ENCODE measurements at regions not wholly inside any gene's neighbourhood (a gene's known extent, or its start where the extent isn't known, plus 50 kb on each side); places are given as distances from the start of the nearest gene placed in this dataset.
"Not testable (repeated sequence)": the region's sequence is repeated elsewhere in the genome, so short reads cannot be mapped to it uniquely, and the experiment has no call there.

DNA sequence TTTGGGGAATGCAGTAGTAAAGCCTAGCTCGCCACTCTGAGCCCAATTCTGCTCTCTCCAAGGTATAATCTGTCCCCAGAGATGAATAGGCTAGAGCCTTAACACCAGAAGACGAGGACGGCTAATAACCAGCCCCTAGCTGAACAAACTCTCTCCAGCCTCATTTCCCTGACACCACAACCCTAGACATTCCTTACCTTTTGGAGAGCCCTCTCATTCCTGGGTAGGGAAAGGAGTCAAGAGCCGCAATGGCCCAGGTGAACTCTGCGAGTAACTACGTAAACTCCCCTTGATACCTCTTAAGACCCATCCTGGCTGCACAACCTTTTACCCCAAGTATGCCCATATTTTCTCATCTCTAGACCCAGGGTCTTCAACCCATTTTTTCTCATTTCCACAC is 722.9 kb downstream of the BCL11A start:
- intact Hi-C loops (cut with DNase I) = no loop called here
- no peak for DNase-seq (ENCODE audit: low spot score)
- no peak for ATAC-seq

GRCh38 chr2:59827677-59828076 is 725.8 kb downstream of the BCL11A start:
- DNase-seq (ENCODE audit: low spot score) (no peak), ATAC-seq (no peak)
- intact Hi-C loops (cut with DNase I) = no loop called here

GRCh38 chr2:59826177-59826576 is 727.3 kb downstream of the BCL11A start:
- no peak for ATAC-seq
- intact Hi-C loops (cut with DNase I) = no loop called here

GRCh38 chr2:59824314-59824713 is 729.1 kb downstream of the BCL11A start:
- DNase-seq (ENCODE audit: low spot score) (no peak), ATAC-seq (no peak)
- intact Hi-C loops (cut with DNase I) = no loop called here

More at GRCh38 chr2:59826177-59826576, 727.3 kb downstream of the BCL11A start:
- DNase-seq (ENCODE audit: low spot score) = no peak

- intact Hi-C loops (cut with DNase I) = no loop called here
- DNase-seq (ENCODE audit: low spot score) = no peak
- ATAC-seq = no peak
These were observed 737.4 kb downstream of the BCL11A start for GRCh38 chr2:59816075-59816474.

DNA sequence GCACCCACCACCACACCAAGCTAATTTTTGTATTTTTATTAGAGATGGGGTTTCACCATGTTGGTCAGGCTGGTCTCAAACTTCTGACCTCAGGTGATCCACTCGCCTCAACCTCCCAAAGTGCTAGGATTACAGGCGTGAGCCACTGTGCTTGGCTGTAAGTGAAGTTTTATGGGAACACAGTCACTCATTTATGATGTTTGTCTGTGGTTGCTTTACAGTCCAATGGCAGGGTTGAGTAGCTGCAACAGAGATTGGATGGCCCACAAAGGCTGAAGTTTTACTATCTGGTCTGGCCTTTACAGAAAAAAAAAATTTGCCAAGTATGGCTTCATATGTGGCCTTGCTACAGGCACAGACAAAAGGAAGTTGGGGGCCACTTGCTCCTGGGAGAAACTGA is 743.2 kb downstream of the BCL11A start:
- intact Hi-C loops (cut with DNase I); ATAC-seq; DNase-seq (ENCODE audit: low spot score): not testable (repeated sequence)

DNA sequence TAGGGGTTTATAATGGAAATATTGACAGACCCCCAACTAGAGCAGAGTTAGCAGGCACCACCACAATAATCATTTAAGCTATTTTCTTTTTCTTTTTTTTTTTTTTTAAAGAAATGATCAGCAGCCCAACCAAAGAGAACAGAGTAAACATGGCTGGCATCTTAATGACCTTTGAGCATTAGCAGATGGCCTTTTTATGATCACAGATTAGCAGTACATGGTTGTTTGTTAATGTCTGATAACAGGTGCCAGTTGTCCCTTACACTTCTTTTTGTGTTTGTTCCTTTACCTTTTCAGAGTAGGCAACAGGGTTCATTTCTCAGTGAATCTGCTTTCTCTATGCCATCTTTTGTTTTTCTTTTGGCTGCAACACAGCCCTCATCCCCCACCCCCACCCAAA is 747.0 kb downstream of the BCL11A start:
- intact Hi-C loops (cut with DNase I) = no loop called here
- ATAC-seq = no peak
- DNase-seq (ENCODE audit: low spot score) = no peak

GRCh38 chr2:59804732-59805131 is 748.7 kb downstream of the BCL11A start:
- DNase-seq (ENCODE audit: low spot score) = no peak
- intact Hi-C loops (cut with DNase I) = no loop called here

GRCh38 chr2:59803586-59803985 is 749.9 kb downstream of the BCL11A start:
- intact Hi-C loops (cut with DNase I) = no loop called here
- DNase-seq (ENCODE audit: low spot score) (no peak), ATAC-seq (no peak)

More at GRCh38 chr2:59804732-59805131, 748.7 kb downstream of the BCL11A start:
- ATAC-seq = no peak

DNA sequence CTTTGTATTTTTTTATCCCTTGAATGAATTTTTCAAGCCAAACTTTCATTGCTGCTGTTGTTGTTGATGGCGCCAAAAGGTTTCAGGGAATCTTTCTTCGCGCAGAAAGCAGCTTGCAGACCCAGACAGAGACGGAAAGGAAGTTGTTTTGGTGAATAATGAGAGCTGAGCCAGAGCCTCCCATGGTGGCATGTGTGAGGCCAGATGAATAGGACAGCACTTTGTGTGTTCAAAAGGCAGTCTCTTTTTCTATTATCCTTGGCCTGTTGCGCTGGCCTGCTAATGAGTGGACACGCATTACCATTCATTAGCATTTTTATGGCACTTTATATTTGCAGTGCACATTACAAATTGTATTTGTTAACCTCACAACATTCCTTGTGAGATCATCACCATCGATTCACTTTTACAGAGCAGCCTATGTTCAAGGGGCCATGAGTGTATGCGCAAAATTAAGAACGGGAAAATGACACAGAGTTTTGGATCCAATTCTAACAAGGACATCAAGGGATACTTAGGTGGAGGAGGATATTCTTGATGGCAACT is 754.7 kb downstream of the BCL11A start:
- intact Hi-C loops (cut with DNase I) = no loop called here
- DNase-seq (ENCODE audit: low spot score) = no peak
- ATAC-seq = no peak

DNA sequence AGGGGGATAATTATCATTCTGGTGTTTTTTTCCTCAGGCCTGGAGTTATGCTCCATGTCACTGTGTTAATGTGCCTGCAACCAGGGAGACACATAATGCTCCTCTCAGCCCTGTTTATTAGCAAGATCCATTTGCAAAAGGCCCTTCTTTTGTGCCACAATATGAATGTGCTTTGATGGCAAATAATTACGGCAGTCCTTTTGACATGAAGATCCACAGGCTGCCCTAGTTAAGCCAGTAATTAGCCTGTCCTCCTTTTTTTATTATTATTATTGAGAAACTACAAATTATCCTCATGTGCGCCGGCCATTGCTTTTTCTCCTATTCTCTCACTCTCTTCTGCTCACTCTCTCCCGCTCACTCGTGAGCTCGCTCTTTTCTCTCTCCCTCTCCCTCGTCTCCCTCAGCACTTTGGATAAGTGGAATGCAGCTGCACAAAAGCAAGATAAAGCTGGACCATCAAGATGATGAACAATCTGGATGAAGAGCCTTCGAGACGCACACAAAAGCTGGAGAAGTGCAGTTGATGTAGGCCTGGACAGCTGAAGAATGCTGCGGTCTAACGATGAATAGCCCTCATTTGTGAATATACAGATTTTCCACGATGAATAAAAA is 762.3 kb downstream of the BCL11A start:
- ATAC-seq = no peak
- no peak for DNase-seq (ENCODE audit: low spot score)
- intact Hi-C loops (cut with DNase I) = no loop called here

DNA sequence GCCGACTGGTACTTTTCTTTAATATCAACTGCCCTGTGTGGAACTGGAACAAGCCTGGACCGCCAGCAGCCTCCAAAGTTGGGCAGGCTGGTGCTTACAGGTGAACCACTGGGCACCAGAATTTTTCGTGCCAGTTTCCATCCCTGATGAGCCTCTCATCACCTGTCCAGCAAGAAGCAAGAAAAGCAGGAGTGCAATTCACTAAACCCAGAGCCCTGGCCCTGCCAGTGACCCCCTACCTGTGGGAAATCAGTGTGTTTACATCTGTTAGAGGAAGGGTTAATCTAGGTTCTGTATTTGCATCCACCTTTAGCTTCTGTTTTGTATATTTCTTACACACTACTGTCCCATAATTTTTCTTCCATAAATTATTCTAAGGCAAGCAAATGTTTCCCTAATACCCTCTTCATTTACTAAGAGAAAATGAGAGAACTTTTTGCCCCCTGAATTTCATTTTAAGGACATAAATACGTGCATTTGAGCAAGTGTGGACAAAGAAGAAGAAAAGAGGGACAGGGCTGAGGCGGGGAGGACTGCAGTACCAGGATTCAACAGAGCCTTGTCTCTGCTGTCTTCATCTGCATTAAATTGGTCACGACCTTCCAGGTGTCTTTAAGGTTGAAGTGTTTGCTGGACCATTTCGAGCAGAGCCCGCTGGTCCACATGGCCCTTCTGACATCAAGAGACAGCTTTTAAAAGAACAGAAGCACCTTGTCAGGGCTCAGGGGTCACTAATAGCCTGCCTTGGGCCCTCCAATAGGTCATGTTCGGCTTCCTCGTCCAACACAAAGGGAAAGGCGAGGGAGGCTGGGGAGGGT is 763.1 kb downstream of the BCL11A start:
- ATAC-seq (no peak), DNase-seq (ENCODE audit: low spot score) (no peak)
- intact Hi-C loops (cut with DNase I) = no loop called here

DNA sequence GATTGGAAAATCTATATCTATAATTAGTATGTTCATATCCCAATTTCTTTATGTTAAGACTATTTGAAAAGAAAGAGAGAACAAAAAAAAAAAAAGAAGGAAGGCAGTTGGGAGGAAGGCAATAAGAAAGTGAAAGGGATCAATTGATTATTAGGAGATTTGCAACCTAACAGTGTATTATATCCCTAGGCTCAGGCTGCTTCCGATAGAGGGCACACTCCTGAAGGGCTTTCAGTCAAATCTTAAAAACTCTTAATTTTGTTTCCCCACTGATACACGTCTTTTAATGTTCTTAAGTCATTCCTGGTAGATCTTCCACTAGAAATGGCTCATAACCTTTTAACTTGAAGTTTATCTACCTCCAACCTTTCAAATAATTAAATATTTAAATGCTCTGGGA is 763.9 kb downstream of the BCL11A start:
- no peak for DNase-seq (ENCODE audit: low spot score)
- intact Hi-C loops (cut with DNase I) = no loop called here
- ATAC-seq = no peak

DNA sequence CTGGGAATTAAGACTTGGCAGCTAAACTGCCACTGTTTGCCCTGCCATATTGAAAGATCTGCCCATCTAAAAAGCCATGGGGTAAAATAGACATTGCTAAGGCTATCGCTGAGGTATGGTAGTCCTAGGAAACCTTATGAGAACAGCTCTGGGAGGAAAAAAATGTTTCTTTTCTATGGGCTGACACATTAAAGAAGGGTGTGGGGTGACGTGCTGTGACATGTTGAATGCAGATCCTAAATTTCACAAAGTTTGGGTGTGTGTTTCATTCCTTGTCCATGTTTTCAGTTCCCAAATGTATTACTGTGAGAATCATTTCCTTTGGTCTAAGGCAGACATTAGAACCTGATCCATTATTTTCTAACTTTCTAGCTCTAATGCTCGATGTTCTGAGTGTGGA is 766.4 kb downstream of the BCL11A start:
- intact Hi-C loops (cut with DNase I) = no loop called here
- DNase-seq (ENCODE audit: low spot score) (no peak), ATAC-seq (no peak)

GRCh38 chr2:59786684-59787083 is 766.8 kb downstream of the BCL11A start:
- intact Hi-C loops (cut with DNase I) = no loop called here
- no peak for ATAC-seq
- DNase-seq (ENCODE audit: low spot score) = no peak

DNA sequence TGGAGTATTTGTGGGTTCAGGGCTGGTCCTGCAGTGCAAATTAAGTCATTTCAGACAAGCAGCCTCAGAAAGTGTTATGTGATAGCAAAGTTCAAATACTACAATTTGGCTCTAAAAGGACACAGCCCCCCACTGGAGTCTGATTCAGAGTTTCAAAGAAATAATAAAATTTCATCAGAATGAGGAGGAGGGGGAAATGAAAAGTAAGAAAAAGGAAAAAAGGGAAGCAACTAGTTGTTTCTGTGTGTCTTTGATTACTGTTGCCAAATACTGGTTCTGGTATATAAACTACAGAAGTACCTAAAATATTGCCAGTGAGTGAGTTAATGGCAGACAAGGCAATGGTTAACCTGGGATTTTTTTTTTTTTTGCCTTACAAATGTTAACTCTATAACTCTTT is 773.9 kb downstream of the BCL11A start:
- DNase-seq (ENCODE audit: low spot score) = no peak
- ATAC-seq = no peak
- intact Hi-C loops (cut with DNase I) = no loop called here

GRCh38 chr2:59777120-59777519 is 776.3 kb downstream of the BCL11A start:
- DNase-seq (ENCODE audit: low spot score) = no peak
- intact Hi-C loops (cut with DNase I) = no loop called here

DNA sequence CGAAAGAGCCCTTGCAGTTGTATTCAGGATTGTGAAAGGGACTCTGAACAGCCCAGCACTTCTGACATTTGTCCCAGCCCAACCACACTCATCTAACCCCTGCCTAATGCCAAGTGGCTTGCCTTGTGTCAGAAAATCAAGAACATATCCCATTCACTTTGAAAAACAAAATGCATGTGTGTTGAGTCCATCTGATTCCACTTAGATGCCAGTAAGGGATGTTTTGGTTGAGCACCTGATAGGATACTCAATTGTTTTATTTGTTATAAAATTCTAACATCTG is 776.8 kb downstream of the BCL11A start:
- DNase-seq (ENCODE audit: low spot score) (no peak), ATAC-seq (peak; percentile 20)
- intact Hi-C loops (cut with DNase I) = no loop called here

More at GRCh38 chr2:59777120-59777519, 776.3 kb downstream of the BCL11A start:
- no peak for ATAC-seq

DNA sequence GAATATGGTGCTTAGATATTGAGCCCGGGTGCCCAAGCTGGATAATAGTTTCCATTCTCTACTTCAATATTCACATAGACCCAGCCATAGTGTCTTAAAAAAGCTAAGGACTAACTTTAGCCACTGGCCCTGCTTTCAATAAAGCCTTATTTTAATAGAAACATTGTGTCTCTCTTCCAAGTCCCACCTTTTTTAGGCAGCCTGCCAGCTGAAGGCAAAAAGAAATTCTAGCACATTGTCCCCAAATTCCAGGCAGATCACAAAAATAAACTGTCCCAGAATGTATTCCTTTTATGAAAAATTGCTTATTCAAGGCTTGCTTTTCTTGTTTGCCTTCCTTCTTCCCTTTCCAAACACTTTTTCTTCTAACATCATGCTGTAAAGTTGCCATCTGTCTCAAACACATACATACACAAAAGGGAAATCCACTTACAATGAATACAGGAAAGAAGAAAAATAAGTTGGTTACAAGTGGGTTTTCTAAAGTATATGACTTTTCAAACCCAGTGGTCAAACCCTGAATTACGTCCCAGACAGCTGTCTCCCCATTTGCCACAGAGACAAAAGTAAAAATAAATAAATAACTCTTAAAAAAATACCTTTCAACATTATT is 778.5 kb downstream of the BCL11A start:
- intact Hi-C loops (cut with DNase I) = no loop called here
- DNase-seq (ENCODE audit: low spot score) (no peak), ATAC-seq (no peak)

DNA sequence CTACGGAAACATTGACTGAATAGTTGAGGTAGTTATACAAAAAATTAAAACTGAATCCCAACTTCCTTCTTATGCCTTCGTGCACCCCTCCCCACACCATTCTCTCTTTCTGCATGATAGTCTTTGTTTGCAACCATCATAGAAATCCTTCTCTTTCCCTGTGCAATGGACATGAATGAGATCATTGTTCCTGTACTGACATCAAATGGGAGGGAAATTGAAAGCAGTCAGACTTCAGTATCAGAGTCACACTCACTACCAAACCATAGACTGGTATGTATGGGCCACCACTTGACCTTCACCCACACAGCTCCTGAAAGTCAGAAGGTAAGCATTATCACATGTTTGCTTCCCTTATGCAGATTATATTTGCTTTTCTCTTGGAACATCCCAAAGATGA is 782.8 kb downstream of the BCL11A start:
- ATAC-seq = no peak
- intact Hi-C loops (cut with DNase I) = no loop called here
- DNase-seq (ENCODE audit: low spot score) = no peak

Data from sciatic nerve (tissue), 2 donors.